Embryonic facial prominence (tissue), 1 donor: ENCODE measurements at regions not wholly inside any gene's neighbourhood (a gene's known extent, or its start where the extent isn't known, plus 50 kb on each side); places are given as distances from the start of the nearest gene placed in this dataset.

Source experiments
- DNase-seq: peaks from one replicate; pipeline ENCODE4 v3.0.0-alpha.2; 2016; ENCODE audit errors: extremely low spot score

DNA sequence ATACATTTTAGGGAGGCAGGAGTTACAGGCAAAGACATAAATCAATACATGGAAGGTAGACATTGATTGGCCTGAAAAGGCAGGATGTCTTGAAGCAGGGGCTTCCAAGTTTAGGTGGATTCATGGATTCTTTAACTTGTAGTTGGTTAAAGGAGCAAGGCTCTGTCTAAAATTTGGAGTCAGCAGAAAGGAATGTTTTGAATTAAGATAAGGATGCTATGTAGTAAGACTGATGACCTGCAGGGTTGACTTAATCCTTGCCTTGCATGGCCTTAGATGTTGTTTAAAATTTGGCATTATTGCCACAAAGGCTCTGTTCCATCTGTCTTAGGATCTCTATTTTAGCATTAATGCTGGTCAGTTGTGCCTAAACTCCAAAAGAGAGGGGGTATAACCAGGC, 171.3 kb downstream of the C5orf15 start:
- DNase-seq = no peak

DNA sequence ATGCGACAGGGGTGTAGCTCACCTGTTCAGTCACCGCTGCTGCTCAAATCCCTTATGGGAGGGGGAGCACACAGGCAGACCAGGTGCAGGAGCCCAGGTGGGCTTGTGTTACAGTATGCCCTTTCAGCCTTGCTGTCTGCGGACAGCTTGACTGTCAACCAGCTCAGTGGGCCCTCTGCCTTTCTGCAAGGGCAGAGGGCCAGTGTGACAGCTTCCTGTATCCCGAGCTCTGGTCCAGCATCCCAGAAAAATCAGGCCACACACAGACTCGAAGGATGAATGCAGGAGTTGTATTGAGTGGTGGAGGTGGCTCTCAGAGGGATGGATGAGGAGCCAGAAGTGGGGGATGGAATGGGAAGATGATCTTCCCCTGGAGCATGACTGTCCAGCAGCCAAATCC, 172.2 kb downstream of the C5orf15 start:
- no peak for DNase-seq

DNA sequence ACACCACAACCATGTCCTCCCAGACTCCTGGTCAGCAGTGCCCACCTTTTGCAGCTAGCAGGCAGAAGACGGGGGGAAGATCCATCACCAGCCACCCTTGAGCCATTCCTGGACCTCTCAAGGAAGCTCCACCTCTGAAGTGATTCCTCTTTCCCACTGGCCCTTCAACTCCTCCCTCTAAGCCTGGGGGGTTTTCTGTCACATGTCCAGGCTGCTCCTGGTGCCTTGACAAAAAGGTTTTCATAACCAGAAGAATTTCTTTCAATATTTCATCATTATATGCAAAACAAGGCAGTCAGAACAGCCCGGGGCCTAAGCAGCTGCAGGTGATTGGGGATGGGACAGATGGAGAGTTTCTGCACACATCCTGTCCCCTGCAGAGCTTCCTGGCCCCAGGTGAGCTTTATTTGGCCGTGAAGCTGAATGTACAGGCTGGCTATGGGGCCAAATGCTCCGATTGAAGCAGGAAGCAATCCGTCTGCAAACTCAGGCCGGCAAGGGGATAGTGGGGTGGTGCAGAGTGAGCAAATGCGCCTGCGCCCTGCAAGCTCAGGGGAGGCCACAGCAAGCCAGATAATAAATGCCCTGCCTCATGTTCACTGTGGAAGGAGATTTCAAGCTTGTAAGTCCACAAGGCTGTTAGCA, 173.5 kb downstream of the C5orf15 start:
- no peak for DNase-seq

DNA sequence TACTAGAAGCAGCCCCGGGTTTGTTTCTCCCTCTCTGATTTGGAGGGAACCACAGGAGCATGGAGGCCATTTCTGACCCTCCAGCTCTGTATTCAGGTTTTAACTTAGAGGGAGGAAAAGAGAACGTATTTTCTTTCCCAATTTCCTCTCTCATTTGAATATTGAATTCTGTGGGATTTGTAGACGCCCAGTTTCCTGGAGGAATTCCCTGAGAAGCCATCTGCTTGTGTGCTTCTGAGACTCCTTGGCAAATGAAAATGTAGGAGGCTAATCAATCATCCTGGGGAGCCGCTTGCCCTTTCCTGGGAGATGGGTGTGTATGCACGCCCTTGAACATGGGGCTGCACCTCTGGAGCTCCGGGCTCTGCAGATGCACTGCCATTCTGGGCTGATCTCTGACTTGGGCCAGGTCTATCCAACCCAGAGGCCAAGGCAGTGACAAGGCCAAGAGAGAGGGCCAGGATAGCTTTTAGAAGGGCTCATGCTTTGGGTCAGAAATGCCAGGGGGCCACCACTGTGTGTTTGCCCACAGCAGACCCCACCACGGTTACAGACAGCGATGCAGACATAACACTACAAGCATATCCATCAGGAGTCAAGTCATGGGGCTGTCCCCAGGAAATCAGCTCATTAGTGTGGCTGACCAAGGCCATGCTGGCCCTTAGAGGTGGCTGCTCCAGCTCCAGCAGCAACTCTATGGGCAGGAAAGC, 174.5 kb downstream of the C5orf15 start:
- DNase-seq = no peak

DNA sequence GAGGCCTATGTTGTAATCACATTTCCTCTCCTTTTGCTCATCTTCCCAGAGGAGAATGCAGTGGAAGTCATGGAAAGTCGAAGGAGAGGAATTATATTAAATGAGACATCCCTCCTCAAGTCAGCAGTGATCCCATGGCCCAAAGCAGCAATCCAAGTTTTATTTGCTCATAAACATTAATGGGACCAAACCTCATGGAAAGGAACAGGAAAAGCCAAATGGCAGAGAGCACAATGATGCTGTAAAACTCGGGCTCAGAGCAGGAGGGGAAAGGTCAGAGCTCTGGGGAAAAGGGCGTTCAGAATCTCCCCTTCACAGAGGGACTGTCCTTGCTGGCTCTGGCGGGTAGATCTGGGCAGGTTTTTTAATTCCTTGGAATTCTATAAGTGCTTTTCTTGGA, 175.8 kb downstream of the C5orf15 start:
- DNase-seq = no peak

DNA sequence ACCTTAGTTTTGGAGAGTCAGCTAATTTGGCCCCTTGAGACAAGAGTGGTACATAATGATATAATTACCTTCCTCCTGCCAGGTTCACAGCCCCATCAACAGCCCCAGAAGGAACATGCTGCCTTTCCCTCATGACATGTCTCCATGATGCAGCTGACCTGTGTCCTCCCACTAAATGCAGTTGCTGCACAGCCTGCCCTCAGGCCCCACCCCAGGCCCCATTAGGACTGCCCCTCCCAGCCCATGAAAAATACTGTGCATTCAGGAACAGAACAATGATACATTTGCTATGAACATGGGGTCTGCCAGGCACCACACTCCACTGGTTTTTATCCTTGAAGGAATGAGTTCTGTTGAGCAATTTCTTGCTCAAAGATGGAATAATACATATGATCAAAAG, 176.4 kb downstream of the C5orf15 start:
- no peak for DNase-seq

DNA sequence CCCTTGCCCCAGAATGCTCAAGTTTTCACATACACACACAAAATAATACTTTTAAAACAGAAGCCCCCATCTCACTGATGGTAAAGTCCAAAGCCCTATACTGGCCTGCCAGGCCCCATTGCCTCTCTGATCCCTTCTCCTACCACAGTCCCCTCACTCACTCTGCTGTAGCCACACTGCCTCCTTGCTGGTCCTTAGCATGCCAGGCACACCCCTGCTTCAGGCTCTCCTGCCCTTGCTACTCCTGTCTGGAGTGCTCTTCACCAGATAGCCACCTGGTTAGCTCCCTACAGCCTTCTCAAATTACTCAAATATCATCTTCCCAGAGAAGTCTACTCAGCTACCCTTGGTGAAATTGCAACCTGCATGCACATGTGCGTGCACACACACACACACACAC, 177.5 kb downstream of the C5orf15 start:
- no peak for DNase-seq

DNA sequence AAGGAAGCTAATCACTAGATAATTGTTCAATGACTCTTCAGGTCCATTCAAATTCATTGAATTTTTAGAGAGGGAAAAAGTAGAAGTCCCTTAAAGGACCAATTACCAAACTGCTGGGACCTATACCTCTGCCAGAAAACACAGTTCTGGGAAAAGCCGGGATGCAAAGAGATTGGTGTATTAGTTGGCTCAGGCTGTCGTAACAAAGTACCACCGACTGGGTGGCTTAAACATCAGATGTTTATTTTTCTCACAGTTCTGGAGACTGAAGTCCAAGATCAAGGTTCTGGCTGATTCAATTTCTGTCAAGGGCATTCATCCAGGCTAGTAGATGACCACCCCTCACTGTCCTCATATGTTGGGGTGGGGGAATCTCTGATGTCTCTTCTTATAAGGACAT, 177.1 kb upstream of the FSTL4 start:
- no peak for DNase-seq

DNA sequence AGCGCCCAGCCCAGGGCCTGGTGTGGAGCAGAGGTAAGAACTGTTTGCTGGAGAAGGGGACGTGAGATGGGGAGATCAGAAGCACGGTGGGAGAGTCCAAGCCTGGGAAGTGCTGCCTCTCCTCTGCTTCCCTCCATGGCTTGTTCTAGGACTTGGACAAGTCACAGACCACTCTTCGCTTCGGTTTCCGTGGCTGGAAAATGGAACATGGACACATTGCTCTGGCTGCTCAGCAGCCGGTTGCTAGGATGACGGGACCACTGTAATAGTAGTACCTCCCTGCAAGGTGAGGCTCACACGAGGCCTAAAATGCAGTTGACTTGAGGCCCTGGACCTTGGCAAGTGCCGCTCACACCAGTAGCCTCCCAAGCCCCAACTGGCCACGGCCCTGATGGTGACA, 175.8 kb upstream of the FSTL4 start:
- DNase-seq = no peak

DNA sequence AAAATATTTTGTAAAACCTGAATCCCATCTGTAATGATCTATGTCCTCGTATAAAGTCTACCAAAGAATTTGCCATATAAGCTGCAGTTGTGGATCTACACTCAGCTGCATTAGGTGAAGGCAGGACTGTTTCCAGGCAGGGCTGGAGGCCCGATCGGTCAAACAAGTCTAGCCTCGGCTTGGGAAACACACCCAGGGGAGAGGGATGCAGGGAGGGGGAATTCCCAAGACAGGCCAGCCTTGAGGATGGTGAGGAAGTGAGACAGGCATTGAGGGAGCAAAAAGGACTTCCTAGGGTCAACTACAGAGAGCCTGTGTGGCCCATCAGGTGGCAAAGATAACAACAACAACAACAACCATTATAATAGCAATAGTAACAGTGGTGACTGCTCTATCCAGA, 174.1 kb upstream of the FSTL4 start:
- no peak for DNase-seq

DNA sequence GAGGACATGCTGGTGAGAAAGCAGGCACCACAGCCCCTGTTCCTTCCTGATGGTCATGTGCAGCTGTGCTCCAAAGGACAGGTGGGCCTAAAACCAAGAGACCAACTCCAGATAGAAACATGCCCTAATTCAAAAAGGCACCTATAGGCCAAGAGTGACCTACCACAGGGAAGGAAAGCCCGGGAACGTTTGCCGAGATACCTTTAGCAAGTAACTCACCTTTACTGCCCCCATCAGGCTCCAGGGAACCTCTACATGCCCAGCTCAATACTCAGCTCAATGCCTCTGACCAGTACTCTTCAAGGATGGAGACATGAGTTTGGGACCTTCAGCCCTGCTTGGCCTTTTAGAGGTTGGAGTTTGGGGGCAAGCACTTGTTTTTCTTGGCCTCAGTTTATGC, 172.8 kb upstream of the FSTL4 start:
- no peak for DNase-seq

DNA sequence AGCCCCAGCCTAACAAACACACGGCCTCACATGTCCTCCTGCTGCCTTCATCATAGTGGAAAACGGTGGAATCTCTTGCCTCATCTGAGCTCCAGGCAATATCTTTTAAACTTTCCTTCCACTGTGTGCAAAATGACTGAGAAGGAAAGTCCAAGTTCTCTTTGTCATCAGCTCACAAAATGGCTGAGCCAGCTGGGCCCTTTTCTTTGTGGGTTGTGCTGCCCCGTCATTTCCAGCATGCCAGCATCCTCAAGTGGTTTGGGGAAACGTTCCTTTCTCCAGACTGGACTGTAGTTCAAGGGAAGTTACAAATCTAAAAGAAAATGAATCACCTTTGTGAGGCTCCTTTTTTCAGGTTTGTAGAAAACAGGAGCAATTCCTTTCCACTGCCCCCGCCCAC, 171.1 kb upstream of the FSTL4 start:
- DNase-seq = no peak

DNA sequence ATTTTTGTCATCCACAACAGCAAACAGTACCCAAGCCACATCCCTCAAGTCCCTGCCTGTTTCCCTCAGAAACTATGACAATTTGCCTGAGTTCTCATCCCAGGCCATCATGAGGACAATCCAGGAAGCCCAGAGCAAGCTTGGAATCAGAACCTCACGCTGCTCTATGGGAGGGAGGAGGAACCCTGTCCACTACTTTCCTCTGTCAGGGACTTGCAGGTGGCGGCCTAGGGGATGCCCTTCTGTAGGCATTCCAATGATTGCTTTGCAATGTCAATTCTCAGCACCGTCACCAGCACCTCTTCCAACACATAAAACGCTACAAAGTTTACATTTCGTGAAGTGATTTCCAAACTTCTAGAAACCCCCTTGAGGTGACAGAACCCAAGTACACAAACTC, 170.4 kb upstream of the FSTL4 start:
- DNase-seq = no peak

DNA sequence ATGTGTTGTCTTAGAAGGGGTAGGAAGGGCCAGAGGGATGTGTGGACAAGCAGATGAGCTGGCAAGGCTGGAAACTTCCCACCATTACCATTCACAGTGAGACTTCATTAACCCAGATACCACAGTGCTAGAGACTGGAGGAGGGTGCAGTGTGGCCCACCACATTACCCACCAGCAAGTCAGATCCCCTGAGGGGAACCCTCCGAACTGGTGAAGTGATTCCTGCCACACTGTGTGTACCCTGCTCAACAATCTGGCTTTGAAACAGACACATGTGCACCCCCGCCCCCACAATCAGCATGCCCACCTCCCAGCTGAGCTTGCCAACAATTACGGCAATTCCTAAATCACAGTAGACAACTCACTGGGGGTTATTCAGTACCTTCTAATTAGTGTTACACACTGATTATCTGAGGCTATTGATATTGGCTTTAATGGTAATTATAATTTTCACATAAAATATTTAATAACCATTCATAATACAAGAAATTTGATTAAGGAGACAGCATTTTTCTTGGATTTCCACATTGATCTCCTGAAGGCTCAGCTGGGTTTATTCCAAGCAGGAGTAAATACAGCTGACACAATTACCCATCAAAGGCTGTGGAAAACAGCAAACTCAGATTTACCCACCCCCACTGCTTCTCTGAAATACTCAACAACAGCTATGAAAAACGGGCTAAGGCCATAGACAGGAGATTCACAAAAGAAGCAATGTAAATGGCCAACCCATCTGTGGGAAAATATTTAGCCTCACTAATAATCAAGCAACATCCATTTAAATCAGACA, 169.3 kb upstream of the FSTL4 start:
- no peak for DNase-seq

DNA sequence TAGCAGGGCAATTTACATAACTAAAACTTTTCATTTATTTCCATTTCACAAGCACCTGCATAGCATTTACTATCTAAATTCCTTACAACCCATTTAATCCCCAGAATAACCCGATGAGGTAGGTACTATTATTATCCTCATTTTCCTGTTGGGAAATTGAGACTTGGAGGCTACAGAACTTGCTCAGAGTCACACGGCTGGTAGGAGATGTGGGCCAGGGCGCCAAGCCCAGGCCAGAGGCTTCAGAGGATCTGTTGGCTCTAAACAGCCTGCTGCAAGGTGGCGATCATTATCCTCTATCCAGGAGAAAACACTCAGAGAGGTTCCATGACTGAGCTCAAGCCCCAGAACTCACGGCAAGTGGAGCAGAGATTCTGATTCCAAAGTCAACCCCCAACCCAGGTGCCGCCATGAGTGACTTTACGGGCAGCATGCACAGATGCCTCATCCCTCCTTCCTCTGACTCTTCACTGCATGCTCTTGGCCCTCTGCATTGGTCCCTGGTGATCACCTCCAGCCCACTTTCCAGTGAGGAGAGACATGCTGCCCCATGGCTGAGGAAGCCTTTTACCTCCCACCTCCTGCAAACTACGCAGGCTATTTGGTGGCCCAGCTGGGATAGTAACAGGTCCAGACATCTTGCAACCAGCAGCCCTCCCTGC, 168.4 kb upstream of the FSTL4 start:
- no peak for DNase-seq

DNA sequence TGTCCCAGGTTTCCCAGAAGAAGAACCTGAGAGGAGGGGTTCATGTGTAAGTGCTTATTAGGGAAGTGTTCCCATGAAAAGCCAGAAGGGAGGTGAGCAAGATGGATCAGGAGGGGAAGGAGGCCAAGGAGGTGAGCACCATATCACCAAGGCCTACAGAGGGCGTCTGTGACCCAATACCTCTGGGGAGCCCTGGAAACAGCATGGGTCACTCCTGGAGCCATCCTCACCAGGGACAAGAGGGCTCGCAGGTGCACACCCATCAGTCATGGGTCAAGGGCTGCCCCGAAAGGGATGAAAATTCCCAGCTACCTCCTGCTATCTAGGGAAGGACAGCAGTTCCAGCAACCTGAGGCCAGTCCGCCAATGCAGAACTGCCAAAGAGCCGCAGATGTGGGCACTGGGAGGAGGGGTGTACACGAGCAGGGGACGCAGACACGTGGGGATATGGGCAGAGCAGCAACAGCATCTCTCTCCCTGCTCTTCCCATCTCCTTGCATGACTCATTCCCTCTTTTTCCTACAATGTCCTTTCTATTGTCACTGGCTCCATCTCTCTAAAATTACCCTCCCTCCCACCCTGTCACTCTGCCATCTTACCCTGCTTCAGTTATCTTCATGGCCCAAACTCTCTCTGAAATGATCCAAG, 167.6 kb upstream of the FSTL4 start:
- DNase-seq = no peak

DNA sequence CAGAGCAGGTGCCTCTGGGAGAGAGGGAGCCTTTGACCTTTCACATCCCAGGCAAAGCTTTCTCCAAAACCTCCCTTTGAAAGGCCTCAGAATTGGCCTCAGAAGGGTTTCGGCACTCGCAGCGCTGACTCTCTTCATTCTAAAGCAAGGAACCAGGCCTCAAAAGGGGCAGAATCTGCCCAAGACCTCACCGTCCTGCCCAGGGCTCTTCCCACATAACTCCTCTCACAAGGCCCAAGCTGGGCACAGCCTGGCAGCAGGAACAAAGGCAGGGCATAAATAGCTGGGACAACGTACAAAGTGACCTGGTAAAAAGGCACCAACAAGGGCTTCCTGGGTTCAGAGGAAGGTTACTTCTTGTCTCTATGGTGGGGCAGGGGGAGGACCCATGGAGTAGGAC, 166.3 kb upstream of the FSTL4 start:
- no peak for DNase-seq

DNA sequence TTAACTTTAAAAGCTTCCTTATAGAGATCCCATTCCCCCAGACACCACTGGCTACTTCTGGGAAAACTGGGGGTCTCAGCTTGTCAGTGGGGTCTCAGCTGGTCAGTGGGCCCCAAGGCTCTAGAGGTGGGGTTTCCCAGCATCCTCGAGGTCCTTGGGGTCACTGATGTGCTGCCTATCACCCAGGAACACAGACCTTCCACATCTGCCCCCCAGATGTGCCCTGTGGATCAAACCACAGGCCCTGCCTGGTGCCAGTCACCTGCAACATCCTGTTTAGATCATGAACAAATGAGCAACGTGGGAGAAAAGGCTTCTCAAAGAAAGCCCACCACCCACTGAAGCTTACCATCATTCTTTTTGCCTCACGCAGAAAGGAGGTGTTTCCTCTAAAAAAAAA, 165.6 kb upstream of the FSTL4 start:
- DNase-seq = no peak

DNA sequence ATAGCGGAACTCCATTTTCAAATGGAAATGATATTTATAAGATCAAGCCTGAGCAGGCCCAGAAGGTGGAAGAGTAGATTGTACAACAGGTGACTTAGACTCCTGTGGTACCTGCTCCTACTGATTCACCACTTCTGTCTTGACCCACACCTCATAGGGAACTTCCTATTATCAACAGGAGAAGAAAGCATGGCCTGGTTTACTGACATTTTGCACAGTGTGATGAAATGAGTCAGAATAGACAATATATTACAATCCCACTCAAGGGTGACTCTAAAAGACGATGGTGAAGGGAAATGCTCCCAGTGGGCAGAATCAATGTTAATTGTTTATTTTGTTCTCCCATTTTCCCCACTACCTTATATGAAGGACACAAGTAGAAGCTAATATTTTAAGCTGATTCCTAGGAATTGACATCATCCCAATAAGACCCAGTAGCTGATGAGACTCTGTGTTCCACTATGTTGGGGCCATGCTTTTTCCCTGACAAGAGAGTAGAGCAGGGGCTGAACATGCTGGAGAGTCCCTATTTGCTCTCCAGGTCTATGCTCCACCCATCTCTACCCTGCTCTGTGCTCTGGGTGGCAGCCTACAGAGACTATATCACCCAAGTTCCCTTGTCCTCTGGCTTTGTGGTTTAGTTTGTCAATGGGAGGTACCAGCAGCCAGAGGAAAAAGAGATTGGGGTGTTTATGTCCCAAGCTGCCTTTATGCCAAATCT, 163.4 kb upstream of the FSTL4 start:
- no peak for DNase-seq

DNA sequence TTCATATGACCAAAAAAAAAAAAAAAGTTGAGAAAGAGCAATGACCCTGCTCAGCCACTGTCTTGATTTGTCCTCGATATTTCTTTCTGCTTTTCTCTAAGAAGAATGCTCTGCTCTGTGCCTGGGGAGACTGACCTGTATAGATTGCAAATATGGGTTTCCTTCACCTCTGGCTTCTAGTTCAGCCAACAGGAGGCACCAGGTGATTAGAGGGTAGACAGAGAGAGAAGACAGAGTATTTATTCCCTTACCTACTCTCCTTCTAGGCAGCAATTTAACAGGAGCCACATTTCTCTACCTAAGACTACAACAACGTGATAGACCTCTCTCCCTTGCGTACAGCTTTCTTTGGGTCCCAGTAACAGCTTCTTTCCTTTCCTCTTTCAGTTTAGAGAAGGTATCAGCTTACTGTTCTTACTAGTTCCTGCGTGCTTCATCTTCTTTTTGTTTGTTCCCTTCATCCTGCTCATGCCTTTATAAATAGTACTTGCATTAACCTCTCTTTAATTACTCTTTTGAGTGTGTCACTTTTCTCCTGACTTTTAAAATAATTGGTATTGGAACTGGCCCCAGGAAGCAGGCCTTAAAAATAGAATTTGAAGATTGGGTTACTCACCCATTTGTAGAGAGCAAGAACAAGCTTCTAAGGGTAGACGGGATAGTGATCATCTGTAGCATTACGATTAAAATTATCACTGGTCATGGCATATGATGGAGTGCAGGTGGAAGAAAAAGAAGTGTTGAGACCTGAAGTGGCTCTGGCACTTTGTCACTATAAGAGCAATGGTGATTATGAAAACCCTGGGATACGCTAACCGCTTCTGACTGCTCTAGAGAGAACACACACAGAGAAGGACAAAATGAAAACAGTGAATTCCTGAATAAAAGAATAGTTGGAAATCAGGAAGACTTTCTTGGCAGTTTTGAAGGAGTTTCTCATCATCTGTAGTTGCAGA, 161.2 kb upstream of the FSTL4 start:
- no peak for DNase-seq
